ENCODE measurements at regions not wholly inside any gene's neighbourhood (a gene's known extent, or its start where the extent isn't known, plus 50 kb on each side); places are given as distances from the start of the nearest gene placed in this dataset.

GRCh38 chr1:87754139-87754538, 425.5 kb downstream of the LMO4 start:
- no peak for TF ChIP-seq CTCF (IDR thresholded peaks at IDR 0.05)
- TF ChIP-seq POLR2A (IDR thresholded peaks at IDR 0.05): no peak
